ENCODE measurements at regions not wholly inside any gene's neighbourhood (a gene's known extent, or its start where the extent isn't known, plus 50 kb on each side); places are given as distances from the start of the nearest gene placed in this dataset.

DNA sequence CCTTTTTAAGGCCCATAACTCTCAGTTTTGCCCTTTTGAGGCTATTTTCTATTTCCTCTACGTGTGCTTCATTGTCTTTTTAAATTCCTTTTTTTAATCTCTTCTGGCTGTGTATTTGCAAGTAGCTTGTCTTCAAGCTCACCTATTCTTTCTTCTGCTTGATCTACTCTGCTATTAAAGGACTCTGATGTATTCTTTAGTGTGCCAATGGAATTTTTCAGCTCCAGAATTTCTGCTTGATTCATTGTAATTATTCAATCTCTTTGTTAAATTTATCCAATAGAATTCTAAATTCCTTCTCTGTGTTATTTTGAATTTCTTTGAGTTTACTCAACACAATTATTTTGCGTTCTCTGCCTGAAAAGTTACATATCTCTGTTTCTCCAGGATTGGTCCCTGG, 178.7 kb downstream of the FAM170A start:
- TF ChIP-seq, protein P1, sequence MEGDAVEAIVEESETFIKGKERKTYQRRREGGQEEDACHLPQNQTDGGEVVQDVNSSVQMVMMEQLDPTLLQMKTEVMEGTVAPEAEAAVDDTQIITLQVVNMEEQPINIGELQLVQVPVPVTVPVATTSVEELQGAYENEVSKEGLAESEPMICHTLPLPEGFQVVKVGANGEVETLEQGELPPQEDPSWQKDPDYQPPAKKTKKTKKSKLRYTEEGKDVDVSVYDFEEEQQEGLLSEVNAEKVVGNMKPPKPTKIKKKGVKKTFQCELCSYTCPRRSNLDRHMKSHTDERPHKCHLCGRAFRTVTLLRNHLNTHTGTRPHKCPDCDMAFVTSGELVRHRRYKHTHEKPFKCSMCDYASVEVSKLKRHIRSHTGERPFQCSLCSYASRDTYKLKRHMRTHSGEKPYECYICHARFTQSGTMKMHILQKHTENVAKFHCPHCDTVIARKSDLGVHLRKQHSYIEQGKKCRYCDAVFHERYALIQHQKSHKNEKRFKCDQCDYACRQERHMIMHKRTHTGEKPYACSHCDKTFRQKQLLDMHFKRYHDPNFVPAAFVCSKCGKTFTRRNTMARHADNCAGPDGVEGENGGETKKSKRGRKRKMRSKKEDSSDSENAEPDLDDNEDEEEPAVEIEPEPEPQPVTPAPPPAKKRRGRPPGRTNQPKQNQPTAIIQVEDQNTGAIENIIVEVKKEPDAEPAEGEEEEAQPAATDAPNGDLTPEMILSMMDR (IDR thresholded peaks at IDR 0.05), result no peak
- no peak for TF ChIP-seq POLR2A (IDR thresholded peaks at IDR 0.05)
